ENCODE measurements at regions not wholly inside any gene's neighbourhood (a gene's known extent, or its start where the extent isn't known, plus 50 kb on each side); places are given as distances from the start of the nearest gene placed in this dataset.

GRCh38 chr5:158563760-158564390 is 535.8 kb downstream of the EBF1 start:
- in situ Hi-C loops (cut with HindIII; ENCODE audit: low pct_unique_long_range_greater_than_20kb, low sequenced_read_pairs), result no loop called here
- no peak for DNase-seq (ENCODE audit: low read depth)

- no peak for DNase-seq (ENCODE audit: low read depth)
- in situ Hi-C loops (cut with HindIII; ENCODE audit: low pct_unique_long_range_greater_than_20kb, low sequenced_read_pairs), result no loop called here
These were observed 538.0 kb downstream of the EBF1 start for GRCh38 chr5:158561562-158562190.

DNA sequence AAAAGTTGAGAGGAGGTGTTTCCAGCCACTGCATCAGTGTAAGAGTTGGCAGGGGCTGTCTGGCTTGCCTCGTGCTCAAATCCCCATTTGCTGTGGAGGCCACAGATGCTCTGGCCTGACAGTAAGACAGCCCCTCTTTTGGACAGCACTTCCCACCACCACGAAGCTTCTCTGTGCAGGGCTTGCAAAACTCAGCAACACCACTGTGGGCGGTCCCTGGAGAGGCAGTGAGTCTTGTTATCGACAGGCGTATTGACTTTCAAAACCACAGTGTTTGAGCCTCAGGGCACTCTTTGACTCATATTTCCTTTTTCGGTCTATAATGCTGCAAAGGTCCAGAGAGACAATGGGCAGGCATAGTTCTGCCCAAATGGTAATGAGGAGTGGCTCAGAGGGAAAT is 539.5 kb downstream of the EBF1 start:
- in situ Hi-C loops (cut with HindIII; ENCODE audit: low pct_unique_long_range_greater_than_20kb, low sequenced_read_pairs), result no loop called here
- DNase-seq (ENCODE audit: low read depth), result no peak

DNA sequence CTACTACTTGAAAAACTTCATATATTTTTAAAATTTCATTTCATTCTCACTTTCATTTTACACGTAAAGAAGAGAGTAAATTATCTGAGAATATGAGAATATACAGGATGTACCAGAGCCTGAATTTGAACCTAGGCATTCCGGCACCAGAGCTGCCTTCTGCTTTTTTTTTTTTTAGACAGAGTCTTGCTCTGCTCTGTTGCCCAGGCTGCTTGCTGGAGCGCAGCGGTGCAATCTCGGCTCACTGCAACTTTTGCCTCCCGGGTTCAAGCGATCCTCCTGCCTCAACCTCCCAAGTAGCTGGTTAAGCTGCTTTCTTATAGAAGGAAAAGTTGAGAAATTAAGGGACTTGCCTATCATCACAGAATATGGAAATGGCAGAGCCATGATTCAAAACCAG is 540.1 kb downstream of the EBF1 start:
- DNase-seq (ENCODE audit: low read depth), result no peak
- in situ Hi-C loops (cut with HindIII; ENCODE audit: low pct_unique_long_range_greater_than_20kb, low sequenced_read_pairs), result no loop called here

DNA sequence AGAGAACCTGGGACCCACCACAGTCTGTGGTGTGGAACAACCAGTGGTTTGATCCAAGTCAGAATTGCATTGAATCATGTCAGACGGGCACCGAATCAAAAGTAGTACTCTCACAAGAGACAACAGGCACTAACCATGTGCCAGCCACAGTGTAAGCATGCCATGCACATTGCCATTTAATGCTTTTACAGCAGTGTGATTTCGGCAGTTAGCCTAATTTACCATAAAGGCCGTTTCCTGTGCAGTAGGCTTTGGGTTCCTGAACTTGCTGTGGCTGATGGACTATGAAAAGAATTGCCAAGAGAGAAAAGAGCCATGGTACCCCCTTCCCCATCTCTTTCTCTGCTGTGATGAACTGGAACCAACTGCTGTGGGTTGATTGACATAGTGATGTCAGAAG is 540.6 kb downstream of the EBF1 start:
- no peak for DNase-seq (ENCODE audit: low read depth)
- in situ Hi-C loops (cut with HindIII; ENCODE audit: low pct_unique_long_range_greater_than_20kb, low sequenced_read_pairs), result no loop called here

DNA sequence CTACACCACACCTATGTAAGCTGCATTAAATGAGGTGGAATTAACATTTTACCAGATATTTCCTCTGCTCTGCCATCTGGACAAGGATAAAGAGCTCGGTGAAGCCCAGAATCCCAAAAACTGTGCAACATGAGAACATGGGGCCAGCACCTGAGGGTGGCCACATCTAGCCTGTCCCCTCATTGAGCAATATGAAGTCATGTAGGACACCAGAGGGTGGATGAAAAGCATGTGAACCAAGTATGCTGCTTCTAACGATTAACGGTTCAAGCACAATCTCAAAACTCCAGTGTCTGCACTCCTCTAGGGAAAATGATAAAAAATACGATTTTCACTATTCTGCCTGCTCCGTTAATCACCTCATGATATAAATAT is 545.8 kb downstream of the EBF1 start:
- DNase-seq (ENCODE audit: low read depth), result no peak
- in situ Hi-C loops (cut with HindIII; ENCODE audit: low pct_unique_long_range_greater_than_20kb, low sequenced_read_pairs), result no loop called here

- in situ Hi-C loops (cut with HindIII; ENCODE audit: low pct_unique_long_range_greater_than_20kb, low sequenced_read_pairs), result no loop called here
These were observed 546.3 kb downstream of the EBF1 start for GRCh38 chr5:158553195-158553961.

DNA sequence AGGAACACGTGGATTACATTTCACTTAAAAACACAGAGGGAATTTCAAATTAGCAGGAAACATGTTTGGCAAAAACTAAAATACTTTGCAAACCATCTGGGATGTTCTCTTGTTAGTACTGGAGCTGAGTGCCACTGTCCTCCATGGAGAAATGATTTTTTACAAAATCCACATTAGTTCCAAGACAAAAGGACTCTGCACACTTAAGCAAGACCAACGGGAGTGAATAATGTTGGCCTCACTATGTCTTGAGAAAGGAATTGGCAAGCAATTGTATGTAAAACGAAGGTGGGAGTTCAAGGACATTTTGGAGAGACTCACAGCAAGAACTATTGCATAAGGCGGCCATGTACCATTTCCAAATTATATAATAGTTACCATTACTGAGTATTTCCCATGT is 547.5 kb downstream of the EBF1 start:
- DNase-seq (ENCODE audit: low read depth), result no peak
- in situ Hi-C loops (cut with HindIII; ENCODE audit: low pct_unique_long_range_greater_than_20kb, low sequenced_read_pairs), result no loop called here

More at GRCh38 chr5:158553195-158553961, 546.3 kb downstream of the EBF1 start:
- DNase-seq (ENCODE audit: low read depth), result no peak

DNA sequence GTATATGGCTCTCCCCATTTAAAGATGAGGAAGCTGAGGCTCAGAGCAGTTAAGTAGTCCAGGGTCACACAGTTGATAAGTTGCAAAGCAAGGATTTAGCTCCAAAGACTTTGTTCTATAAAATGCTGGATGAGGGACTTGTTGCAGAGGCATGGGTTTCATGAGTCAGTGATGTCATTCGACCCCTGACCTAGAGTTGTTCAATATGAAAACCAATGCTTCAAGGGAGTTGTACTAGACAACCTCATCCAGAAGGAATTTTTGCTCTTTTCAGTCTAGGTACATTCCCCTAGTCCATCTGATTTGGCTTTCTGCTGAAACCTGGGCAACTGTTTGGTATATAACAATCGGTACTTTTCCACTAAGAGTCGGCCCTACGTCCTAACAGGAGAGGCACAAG is 550.4 kb downstream of the EBF1 start:
- in situ Hi-C loops (cut with HindIII; ENCODE audit: low pct_unique_long_range_greater_than_20kb, low sequenced_read_pairs), result no loop called here
- no peak for DNase-seq (ENCODE audit: low read depth)

GRCh38 chr5:158546748-158547147 is 553.0 kb downstream of the EBF1 start:
- no peak for DNase-seq (ENCODE audit: low read depth)
- in situ Hi-C loops (cut with HindIII; ENCODE audit: low pct_unique_long_range_greater_than_20kb, low sequenced_read_pairs), result no loop called here

- DNase-seq (ENCODE audit: low read depth), result no peak
- in situ Hi-C loops (cut with HindIII; ENCODE audit: low pct_unique_long_range_greater_than_20kb, low sequenced_read_pairs), result no loop called here
These were observed 553.7 kb downstream of the EBF1 start for GRCh38 chr5:158545949-158546530.

DNA sequence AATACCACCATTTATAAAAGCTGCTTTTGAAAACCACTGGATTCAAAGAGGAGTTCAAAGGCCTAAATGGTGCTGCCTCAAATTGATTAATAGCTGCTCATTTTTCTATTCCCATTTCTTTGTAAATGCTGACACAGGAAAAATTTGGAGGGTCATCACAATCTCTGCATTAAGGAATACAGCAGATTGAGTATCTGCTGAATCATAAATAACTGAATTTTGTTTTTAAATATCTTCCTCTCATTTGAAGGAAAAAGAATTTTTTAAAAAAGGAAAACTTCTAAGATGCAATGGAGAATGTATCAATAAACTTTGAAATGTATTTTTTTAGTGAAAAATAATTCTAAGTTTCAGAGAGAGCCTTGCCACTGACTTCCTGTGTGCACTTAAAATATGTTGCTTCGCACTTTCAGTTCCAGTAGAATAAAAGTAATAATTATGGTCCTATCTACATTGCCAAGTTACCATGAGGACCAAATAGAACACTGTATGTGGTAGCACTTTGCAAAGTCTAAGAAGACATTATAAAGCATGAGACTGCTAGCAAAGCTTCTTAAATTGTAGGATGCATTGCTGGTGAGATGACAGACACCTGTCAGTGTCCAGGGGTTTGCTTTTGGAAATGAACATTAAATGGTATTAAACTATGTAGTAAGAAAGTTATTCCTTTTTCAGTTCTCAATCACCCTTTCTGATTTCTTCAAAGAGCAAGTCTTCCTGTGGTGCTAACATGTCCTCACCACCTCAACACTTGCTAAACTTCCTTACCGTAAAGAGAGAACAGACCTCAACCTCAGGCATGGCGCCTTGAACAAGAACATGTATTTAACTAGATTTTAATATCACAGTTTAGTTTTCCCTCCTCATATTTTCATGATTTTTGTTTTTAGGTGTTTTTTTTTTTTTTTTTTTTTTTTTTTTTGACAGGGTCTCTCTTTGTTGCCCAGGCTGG is 555.1 kb downstream of the EBF1 start:
- no peak for DNase-seq (ENCODE audit: low read depth)
- in situ Hi-C loops (cut with HindIII; ENCODE audit: low pct_unique_long_range_greater_than_20kb, low sequenced_read_pairs), result no loop called here

- DNase-seq (ENCODE audit: low read depth), result no peak
- in situ Hi-C loops (cut with HindIII; ENCODE audit: low pct_unique_long_range_greater_than_20kb, low sequenced_read_pairs), result no loop called here
These were observed 556.0 kb downstream of the EBF1 start for GRCh38 chr5:158543539-158544387.

GRCh38 chr5:158541536-158542297 is 558.0 kb downstream of the EBF1 start:
- DNase-seq (ENCODE audit: low read depth), result no peak
- in situ Hi-C loops (cut with HindIII; ENCODE audit: low pct_unique_long_range_greater_than_20kb, low sequenced_read_pairs), result no loop called here

DNA sequence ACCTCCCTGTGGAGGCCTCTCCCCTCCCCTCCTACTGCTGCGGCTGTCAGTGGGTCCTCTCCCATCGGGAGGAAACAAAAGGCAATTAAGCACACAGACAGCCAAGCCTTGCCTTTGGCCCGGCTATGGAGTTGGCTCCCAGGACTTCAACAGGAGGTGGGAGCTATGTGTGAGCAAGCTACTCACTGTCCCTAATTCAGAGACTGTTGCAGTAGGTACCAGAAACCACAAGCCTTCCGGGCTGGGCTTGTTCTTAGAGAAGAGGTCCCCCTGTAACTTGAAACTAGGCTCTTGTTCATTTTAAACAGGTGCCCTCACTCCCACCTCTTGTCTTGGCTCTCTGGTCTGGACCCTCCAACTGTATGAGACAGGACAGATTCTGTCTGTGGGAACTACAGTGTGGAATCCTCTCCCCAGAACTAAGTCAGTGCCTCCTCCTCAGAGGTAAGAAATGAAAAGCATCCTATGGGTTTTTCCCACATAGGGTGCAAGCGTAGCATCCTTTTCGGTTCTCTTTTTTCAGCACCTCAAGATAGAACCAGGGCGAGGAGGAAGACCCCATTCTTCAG is 561.1 kb downstream of the EBF1 start:
- in situ Hi-C loops (cut with HindIII; ENCODE audit: low pct_unique_long_range_greater_than_20kb, low sequenced_read_pairs), result no loop called here
- DNase-seq (ENCODE audit: low read depth), result no peak

DNA sequence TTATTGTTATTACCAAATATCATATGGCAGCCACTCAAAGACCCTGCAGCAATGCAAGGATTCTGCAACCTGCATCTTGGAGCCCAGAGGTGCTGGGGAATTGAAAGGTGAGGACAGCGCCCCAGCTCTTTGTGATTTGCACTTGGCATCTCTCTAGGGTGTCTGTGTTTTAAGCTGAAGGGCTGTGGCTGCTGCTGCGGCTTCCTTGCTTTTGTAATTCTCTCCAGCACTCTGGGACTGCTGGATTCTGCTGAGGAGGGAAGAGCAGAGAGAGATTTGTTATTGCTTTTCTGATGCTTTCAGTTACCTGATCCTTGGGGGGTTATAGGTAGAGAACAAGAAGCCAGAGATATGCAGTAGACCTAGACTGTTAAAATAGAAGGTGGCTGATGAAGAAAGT is 562.4 kb downstream of the EBF1 start:
- no peak for DNase-seq (ENCODE audit: low read depth)
- in situ Hi-C loops (cut with HindIII; ENCODE audit: low pct_unique_long_range_greater_than_20kb, low sequenced_read_pairs), result no loop called here

- no peak for DNase-seq (ENCODE audit: low read depth)
- in situ Hi-C loops (cut with HindIII; ENCODE audit: low pct_unique_long_range_greater_than_20kb, low sequenced_read_pairs), result no loop called here
These were observed 565.5 kb downstream of the EBF1 start for GRCh38 chr5:158534203-158534602.
